Ectodermal cell (in vitro differentiated cells): ENCODE measurements at regions not wholly inside any gene's neighbourhood (a gene's known extent, or its start where the extent isn't known, plus 50 kb on each side); places are given as distances from the start of the nearest gene placed in this dataset.

Source experiments
- H3K27ac ChIP-seq: 2 replicates; pipeline ENCODE4 v1.7.0; 2013; ENCODE audit warnings: mild to moderate bottlenecking, low read depth, low read length; ENCODE audit not compliant: insufficient read depth, poor library complexity, severe bottlenecking
- H3K27me3 ChIP-seq: 2 replicates; pipeline ENCODE4 v1.7.0; 2013; ENCODE audit warnings: mild to moderate bottlenecking, low read length; ENCODE audit not compliant: insufficient read depth, control insufficient read depth, poor library complexity, severe bottlenecking
- H3K36me3 ChIP-seq: one replicate; pipeline ENCODE4 v1.7.0; 2013; ENCODE audit warnings: low read length; ENCODE audit not compliant: control insufficient read depth, insufficient read depth
- H3K4me1 ChIP-seq: one replicate; pipeline ENCODE4 v1.7.0; 2013; ENCODE audit warnings: low read length; ENCODE audit not compliant: control insufficient read depth, insufficient read depth
- H3K4me3 ChIP-seq: 2 replicates; pipeline ENCODE4 v1.7.0; 2013; ENCODE audit warnings: low read depth, low read length, control low read depth; ENCODE audit not compliant: insufficient read depth
- H3K9me3 ChIP-seq: 2 replicates; pipeline ENCODE4 v1.7.0; 2013; ENCODE audit warnings: mild to moderate bottlenecking, low read length, moderate library complexity; ENCODE audit not compliant: control insufficient read depth
- WGBS, 2 experiments: methylation state at CpG; one replicate each; pipeline ENCODE4 v1.1.7; 2013; ENCODE audit warnings: missing lambda C conversion rate in 2 of 2; 5-methylcytosine and 5-hydroxymethylcytosine counted together

DNA sequence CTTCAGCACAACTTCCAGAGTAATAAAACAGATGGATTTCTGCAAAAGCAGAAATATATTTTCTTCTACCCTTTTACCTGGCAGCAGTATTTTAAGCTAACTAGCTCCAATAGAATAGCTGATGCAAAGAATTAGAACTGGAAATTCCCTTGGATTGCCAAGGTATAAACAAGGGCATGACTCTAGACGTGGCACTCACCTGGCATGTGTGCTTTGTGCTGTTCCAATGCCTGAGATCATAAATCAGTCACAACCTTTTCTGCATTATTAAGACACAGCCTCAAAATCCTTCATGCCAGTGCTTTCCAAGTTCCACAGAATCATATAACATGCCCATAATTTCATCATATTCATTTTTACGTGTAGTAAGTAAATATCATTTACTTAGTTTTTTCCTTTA is 1048.7 kb downstream of the ADGRL2 start:
- H3K4me3 ChIP-seq: no peak overlapping the region
- no peaks in the 10 kb centered on the region for H3K9me3 ChIP-seq
- H3K27ac ChIP-seq: no peak overlapping the region
- 89 to 92% methylated on average over 2 of the region's 2 CpGs for WGBS, 2 experiments
- peaks cover 23% of the 10 kb centered on the region for H3K4me1 ChIP-seq
- H3K36me3 ChIP-seq: no peaks in the 10 kb centered on the region
- H3K27me3 ChIP-seq: no peaks in the 10 kb centered on the region

- H3K27me3 ChIP-seq: no peaks in the 10 kb centered on the region
- WGBS, 2 experiments: 7 to 19% methylated on average over 1 of the region's 1 CpG
- peaks cover 23% of the 10 kb centered on the region for H3K4me1 ChIP-seq
- no peak overlapping the region for H3K27ac ChIP-seq
- no peaks in the 10 kb centered on the region for H3K9me3 ChIP-seq
- H3K4me3 ChIP-seq: no peak overlapping the region
- no peaks in the 10 kb centered on the region for H3K36me3 ChIP-seq
Measured at GRCh38 chr1:82848043-82848442, 1047.3 kb downstream of the ADGRL2 start.

GRCh38 chr1:82845866-82846265 is 1045.1 kb downstream of the ADGRL2 start:
- Histone ChIP-seq H3K27me3 (no peaks in the 10 kb centered on the region), H3K4me1 (peaks cover 23% of the 10 kb centered on the region), H3K36me3 (no peaks in the 10 kb centered on the region), H3K27ac (no peak overlapping the region), H3K4me3 (no peak overlapping the region), H3K9me3 (no peaks in the 10 kb centered on the region)
- WGBS, 2 experiments: 92 to 93% methylated on average over 2 of the region's 2 CpGs

DNA sequence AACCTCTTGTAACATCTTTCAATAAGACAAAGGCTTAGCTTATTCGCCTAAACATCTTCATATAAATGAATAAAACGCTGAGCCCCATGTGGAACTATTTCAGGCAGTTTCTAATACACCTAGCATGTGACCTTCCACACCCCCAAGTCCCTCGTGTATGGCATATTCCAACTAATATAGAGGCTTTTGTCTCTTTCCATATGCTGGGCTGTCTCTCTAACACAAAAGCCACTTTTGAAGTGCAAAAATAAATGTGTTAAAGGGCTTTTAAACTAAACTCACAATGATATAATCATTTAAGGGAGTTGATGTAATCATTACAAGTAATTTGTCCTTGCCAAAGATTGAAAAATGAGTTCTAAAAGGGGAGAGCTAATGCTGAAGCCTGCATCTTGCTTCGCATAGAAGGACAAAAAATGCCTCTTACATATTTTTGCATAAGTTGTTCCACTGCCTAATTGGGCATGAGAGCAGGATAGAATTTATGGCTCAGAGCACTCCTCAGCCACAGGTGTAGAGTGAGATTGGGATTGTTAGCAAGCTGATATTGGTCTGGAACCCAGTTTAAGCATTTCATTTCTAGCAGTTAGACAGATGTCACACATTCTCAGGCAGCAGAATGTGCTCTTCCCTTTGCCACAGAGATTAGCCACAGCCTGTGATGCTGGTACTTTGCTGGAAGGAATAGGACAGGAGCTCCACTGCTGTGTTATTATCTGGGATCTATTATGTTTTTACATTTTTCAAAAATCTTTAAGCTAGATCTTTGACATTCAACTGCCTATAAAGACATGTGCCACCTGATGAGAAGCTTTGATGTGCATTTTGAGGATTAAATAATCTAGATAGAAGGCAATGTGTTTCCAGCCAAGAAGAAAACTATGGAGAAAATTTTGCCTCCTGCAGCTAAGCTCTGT is 1044.4 kb downstream of the ADGRL2 start:
- H3K27ac ChIP-seq: peak overlapping the region; percentile 30

DNA sequence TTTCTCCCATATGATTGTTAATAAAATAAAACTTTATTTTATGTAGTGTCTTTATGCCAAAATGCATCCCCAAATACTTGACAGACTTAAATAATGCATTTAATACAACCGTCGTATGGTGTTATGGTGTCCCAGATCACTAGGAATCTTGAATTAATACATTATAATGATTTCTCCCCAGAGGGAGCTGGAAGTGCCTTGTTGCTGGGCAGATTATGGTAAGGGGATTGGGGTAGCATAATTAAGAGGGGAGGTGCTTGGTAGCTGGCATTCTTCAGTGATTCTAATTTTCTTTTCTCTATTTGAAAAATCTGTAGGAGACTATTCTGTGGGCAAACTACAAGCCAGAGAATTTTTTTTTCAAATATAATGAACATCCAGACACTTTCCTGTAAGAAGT is 1043.7 kb downstream of the ADGRL2 start:
- Histone ChIP-seq H3K4me3 (no peak overlapping the region), H3K36me3 (no peaks in the 10 kb centered on the region), H3K9me3 (no peaks in the 10 kb centered on the region), H3K27ac (peak overlapping the region; percentile 30), H3K27me3 (no peaks in the 10 kb centered on the region), H3K4me1 (peaks cover 23% of the 10 kb centered on the region)
- no CpG with 5 or more reads among the region's 2 CpGs for WGBS, 2 experiments

More for the DNA sequence above, 1044.4 kb downstream of the ADGRL2 start:
- no peaks in the 10 kb centered on the region for H3K27me3 ChIP-seq
- WGBS, 2 experiments: 86% methylated on average over 4 of the region's 4 CpGs
- no peaks in the 10 kb centered on the region for H3K36me3 ChIP-seq
- H3K4me3 ChIP-seq: no peak overlapping the region
- H3K4me1 ChIP-seq: peaks cover 23% of the 10 kb centered on the region
- H3K9me3 ChIP-seq: no peaks in the 10 kb centered on the region

GRCh38 chr1:82843876-82844275 is 1043.1 kb downstream of the ADGRL2 start:
- Histone ChIP-seq H3K36me3 (no peaks in the 10 kb centered on the region), H3K27me3 (no peaks in the 10 kb centered on the region), H3K4me3 (no peak overlapping the region), H3K9me3 (no peaks in the 10 kb centered on the region), H3K27ac (no peak overlapping the region), H3K4me1 (peaks cover 23% of the 10 kb centered on the region)
- 89% methylated on average over 9 to 10 of the region's 10 CpGs for WGBS, 2 experiments

DNA sequence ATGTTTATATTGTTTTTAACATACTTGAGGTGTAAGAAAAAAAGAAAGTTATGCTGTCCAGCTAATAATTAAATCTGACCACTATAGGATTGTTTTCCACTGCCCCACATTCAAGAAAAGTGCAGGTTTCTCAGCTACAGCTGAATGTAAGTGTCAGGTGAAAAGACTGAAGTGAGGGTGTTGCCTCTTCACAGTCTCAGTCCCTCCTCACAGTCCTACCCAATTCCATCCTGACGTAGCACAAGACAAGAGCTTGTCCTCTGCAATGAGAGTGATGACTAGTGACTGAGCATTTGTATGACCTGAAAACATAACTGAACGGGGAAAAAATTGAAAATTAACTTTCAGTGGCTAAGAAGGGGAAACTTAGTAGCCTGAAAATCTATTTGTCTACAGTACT is 1039.5 kb downstream of the ADGRL2 start:
- H3K27ac ChIP-seq: no peak overlapping the region
- peaks cover 22% of the 10 kb centered on the region for H3K4me1 ChIP-seq
- no peak overlapping the region for H3K4me3 ChIP-seq
- H3K27me3 ChIP-seq: no peaks in the 10 kb centered on the region
- no peaks in the 10 kb centered on the region for H3K9me3 ChIP-seq
- WGBS, 2 experiments: 59 to 64% methylated on average over 2 of the region's 2 CpGs
- no peaks in the 10 kb centered on the region for H3K36me3 ChIP-seq

- no peaks in the 10 kb centered on the region for H3K9me3 ChIP-seq
- no peak overlapping the region for H3K27ac ChIP-seq
- no peaks in the 10 kb centered on the region for H3K36me3 ChIP-seq
- no peaks in the 10 kb centered on the region for H3K27me3 ChIP-seq
- WGBS, 2 experiments: 77 to 83% methylated on average over 6 of the region's 6 CpGs
- H3K4me1 ChIP-seq: peaks cover 15% of the 10 kb centered on the region
- H3K4me3 ChIP-seq: no peak overlapping the region
Measured at GRCh38 chr1:82837766-82838465, 1037.2 kb downstream of the ADGRL2 start.

DNA sequence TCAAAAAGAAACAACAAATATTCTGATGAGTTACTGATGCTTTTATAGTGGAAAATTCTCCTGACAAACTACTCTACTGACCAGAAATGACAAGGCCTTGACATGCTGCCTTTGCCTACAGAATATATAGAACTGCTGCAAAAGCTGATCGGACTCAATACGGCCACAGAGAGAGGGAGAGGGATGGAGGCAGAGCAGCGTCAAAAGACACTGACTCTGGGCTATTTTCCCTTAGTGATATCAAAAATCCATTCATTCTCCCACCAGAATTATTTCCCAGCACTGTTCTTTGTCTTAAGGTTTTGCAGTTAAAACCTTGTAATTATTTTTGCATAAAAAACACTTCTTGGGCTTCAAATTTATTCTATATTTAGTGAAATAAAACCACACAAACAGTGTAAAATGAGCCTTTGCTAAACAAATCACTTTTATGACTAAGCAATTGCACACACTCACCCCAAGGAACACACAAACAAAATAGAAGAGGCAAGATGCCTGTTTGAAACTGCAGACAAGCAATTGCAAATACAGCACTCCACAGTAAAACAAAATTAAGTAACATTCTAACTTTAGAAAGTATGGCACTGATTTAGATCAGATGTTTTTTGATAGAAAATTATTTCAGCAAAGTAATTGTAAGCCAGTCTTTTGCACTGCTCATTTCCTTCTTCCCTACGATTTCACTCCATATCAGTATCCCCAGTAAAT is 1036.4 kb downstream of the ADGRL2 start:
- H3K27ac ChIP-seq: no peak overlapping the region
- H3K36me3 ChIP-seq: no peaks in the 10 kb centered on the region
- no peak overlapping the region for H3K4me3 ChIP-seq
- H3K4me1 ChIP-seq: peaks cover 15% of the 10 kb centered on the region
- H3K9me3 ChIP-seq: no peaks in the 10 kb centered on the region
- 74 to 89% methylated on average over 2 to 4 of the region's 4 CpGs for WGBS, 2 experiments
- no peaks in the 10 kb centered on the region for H3K27me3 ChIP-seq
